GM18511 (cell line): ENCODE measurements at regions not wholly inside any gene's neighbourhood (a gene's known extent, or its start where the extent isn't known, plus 50 kb on each side); places are given as distances from the start of the nearest gene placed in this dataset.
"Not testable (repeated sequence)": the region's sequence is repeated elsewhere in the genome, so short reads cannot be mapped to it uniquely, and the experiment has no call there.

Experiments used
- ATAC-seq: cut with Tn5 transposase; IDR thresholded peaks from one replicate; pipeline ENCODE4 v1.9.1; 2021; ENCODE audit warnings: mild to moderate bottlenecking, moderate library complexity; ENCODE audit not compliant: unreplicated experiment

DNA sequence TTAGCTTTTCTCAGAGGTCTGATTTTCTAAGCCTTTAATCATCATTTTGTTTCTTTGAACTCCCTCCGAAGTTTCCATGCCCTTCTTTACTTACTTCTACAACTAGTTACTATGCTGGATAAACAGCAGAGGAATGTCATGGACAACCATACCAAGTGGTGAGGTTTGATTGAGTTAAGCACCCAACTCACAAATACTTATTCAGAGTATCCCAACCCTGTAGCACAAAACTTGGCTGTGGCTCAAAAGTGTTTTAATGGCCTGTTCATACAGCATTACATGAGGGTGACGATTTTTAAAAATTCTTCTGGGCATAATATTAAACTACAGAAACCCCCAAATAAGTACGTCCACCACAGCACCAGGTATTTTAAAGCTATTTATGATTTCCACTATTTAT, 946.8 kb upstream of the SOX9 start:
- ATAC-seq = no peak

- ATAC-seq = no peak
Observed at GRCh38 chr17:71176331-71176730, 944.5 kb upstream of the SOX9 start.

DNA sequence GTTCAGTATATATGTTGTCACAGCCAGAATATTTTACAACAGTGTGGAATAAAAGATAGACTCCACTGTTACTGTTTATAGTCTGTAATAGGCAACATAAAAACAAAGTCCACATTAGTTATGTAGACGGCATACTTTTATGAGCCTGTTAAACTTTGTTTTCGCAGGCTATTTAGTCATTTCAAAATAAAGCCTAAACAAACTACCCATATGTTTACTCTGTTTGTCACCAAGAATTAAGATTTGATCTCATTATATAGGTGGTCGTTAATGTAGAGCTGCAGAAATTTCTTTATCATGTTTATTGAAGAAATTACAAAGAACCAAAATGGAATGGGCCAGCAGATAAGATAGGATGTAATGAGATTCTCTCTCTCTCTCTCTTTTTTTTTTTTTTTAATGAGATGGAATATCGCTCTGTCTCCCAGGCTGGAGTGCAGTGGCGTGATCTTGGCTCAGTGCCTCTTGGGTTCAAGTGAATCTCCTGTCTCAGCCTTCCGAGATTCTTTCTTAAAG, 943.8 kb upstream of the SOX9 start:
- no peak for ATAC-seq

DNA sequence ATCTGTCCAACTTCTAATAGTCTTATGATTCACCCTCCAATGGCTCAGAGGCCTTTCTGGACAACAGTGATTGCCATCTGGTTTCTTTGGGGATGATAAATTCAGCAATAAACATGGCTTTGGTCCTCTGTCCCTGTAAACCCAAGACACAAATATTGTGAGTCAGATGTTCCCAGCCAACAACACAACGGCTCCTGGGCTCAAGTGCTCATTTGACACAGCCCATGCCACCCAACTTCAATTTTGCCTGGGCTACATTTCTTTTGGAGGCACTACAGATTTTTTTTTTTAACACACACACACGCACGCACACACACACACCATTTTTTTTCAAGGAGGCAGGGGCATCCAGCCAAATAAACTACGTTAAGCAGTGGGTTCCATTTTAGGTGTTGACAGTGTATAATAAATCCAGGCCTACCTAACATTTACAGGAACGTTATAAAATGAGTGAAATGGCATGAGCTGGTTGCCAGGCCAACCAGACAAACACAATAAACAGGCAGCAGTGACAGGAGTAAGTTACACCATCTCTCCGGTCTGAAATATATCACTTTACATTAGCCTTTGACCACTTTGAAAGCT, 939.9 kb upstream of the SOX9 start:
- ATAC-seq = no peak

- no peak for ATAC-seq
Observed at GRCh38 chr17:71183066-71183660, 937.7 kb upstream of the SOX9 start.

DNA sequence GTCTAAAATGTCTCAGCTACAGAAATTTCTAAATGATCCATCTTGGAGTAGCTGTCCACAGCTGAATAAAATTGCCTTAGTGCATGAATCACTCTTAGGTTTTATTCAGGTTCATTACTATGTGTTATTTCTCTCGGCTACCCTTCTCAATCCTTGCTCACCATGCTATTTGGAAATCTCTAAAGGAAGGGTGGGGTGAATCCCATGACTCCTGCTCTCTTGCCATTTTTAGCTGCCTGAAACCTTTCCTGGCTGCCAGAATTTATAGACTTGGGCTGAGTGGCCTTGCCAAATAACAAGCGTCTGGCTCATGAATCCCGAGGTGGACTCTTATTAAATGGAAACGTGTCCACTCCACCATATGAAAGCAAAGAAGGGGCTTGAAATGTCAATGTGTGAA, 936.1 kb upstream of the SOX9 start:
- ATAC-seq = no peak

- no peak for ATAC-seq
Observed at GRCh38 chr17:71187145-71187878, 933.5 kb upstream of the SOX9 start.

- no peak for ATAC-seq
Observed at GRCh38 chr17:71188811-71189492, 931.9 kb upstream of the SOX9 start.

- no peak for ATAC-seq
Observed at GRCh38 chr17:71189493-71189831, 931.4 kb upstream of the SOX9 start.

GRCh38 chr17:71192039-71192555, 928.7 kb upstream of the SOX9 start:
- ATAC-seq = no peak

- ATAC-seq = no peak
Observed at GRCh38 chr17:71192848-71193247, 928.0 kb upstream of the SOX9 start.

GRCh38 chr17:71200597-71200996, 920.2 kb upstream of the SOX9 start:
- no peak for ATAC-seq

- no peak for ATAC-seq
Observed at GRCh38 chr17:71201639-71202038, 919.2 kb upstream of the SOX9 start.

- ATAC-seq = no peak
Observed at GRCh38 chr17:71202449-71202848, 918.4 kb upstream of the SOX9 start.

DNA sequence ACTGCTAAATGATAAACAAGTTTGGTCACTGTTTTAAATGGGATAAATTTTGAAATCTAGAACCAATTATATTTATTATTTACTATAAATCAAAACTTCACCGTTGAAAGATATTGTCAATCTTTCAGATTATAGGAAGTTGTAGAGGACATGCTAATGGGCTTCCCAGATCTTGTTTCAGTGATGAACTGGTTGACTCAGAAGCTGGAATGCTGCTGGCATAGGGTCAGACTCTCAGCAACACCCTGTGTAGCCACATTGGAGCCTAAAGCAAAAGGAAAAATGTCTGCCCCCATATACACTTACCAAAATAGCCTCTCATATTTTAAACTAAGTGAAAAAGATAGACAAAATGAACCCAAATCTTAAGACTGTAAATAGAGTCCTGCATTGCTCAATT, 916.9 kb upstream of the SOX9 start:
- no peak for ATAC-seq

- not testable (repeated sequence) for ATAC-seq
Observed at GRCh38 chr17:71205951-71206350, 914.9 kb upstream of the SOX9 start.

GRCh38 chr17:71208111-71208704, 912.6 kb upstream of the SOX9 start:
- no peak for ATAC-seq

DNA sequence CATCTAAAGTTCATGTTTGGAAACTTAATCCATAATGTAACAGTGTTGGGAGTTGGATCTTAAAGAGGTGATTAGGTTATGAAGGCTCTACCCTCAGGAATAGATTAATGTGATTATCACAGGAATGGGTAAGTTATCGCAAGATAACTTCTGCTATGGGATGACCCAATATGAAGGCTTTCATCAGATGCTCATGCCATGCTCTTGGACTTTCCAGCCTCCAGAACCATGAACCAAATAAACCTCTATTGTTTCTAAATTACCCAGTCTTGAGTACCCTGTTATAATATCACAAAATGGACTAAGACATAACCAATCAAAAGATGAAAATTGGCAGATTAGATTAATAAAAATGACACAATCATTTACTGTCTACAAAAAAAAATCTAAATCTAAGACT, 906.9 kb upstream of the SOX9 start:
- ATAC-seq = no peak

DNA sequence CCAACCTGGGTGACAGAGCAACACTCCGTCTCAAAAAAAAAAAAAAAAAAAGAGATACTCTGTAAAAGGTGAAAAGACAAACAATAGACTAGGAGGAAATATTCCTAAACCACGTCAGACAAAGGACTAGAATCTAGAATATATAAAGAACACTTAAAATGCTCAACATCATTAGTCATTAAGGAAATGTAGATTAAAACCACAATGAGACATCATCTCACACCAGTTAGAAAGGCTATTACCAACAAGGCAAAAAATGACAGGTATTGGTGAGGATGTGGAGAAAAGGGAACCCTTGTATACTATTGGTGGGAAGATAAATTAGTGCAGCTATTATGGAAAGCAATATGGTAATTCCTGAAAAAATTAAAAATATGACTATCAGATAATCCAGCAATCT, 903.1 kb upstream of the SOX9 start:
- ATAC-seq = no peak

DNA sequence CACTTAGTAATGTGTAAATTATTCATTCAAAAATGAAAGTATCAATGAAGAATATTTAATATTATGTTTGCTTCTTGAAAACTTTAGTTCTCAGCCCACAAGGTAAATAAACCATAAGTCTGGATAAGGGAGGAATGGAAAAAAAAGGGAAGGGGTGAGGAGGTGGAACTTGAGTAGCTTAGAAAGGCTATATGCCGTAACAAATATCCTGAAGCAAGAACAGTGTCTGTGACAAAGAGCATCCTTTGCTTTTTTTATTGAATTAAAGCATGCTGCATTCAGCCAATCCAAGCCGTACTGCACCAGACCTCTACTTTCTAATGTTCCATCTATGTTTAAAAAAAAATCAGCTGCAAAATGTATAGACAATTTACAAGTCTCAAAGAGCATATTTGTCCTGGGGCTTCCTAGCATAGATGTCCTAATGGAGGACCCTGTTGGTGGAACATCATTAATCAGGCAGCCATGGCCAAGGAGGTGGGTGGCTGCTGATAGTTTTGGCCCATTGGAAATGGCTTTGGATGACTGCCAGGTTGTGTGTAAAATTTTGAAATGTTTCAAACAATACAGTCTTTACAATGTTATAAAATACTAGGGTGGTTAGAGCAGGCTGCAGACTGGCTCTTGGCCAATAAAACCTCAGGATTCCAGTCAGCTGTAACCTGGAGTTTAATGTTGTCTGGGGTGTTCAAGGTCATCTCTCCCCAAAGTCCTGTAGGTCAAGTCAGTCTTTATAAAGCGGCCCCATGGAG, 895.8 kb upstream of the SOX9 start:
- ATAC-seq = no peak
